Astrocyte (in vitro differentiated cells and primary cell): ENCODE measurements at regions not wholly inside any gene's neighbourhood (a gene's known extent, or its start where the extent isn't known, plus 50 kb on each side); places are given as distances from the start of the nearest gene placed in this dataset.

Source experiments
- DNase-seq: peaks from one replicate; pipeline ENCODE4 v3.0.0-alpha.2; 2010; ENCODE audit warnings: low read depth
- FAIRE-seq: peaks from 2 replicates; lab custom pipeline; 2011; peaks lifted over from hg19 to GRCh38; lab: Jason Lieb, UNC
- H2AFZ ChIP-seq: 2 replicates; pipeline ENCODE4 v1.6.0; 2012; ENCODE audit warnings: low read depth, low read length, inconsistent platforms
- H3K27ac ChIP-seq: 2 replicates; pipeline ENCODE4 v1.5.1; 2011; ENCODE audit warnings: low read depth, low read length, inconsistent platforms
- H3K27me3 ChIP-seq: 2 replicates; pipeline ENCODE4 v1.6.0; 2011; ENCODE audit warnings: low read length, inconsistent platforms; ENCODE audit not compliant: insufficient read depth
- H3K36me3 ChIP-seq: 2 replicates; pipeline ENCODE4 v1.5.1; 2011; ENCODE audit warnings: low read length, inconsistent platforms; ENCODE audit not compliant: insufficient read depth
- H3K4me1 ChIP-seq: 2 replicates; pipeline ENCODE4 v1.5.1; 2011; ENCODE audit warnings: low read length, inconsistent platforms; ENCODE audit not compliant: insufficient read depth
- H3K4me2 ChIP-seq: 2 replicates; pipeline ENCODE4 v1.6.0; 2012; ENCODE audit warnings: low read length, inconsistent platforms
- H3K4me3 ChIP-seq: 2 replicates; pipeline ENCODE4 v1.5.1; 2011; ENCODE audit warnings: low read depth, mild to moderate bottlenecking, low read length, inconsistent platforms; ENCODE audit not compliant: insufficient read depth
- H3K79me2 ChIP-seq: 2 replicates; pipeline ENCODE4 v1.6.0; 2012; ENCODE audit warnings: mild to moderate bottlenecking, low read length, inconsistent platforms; ENCODE audit not compliant: insufficient read depth
- H3K9ac ChIP-seq: 2 replicates; pipeline ENCODE4 v1.6.0; 2012; ENCODE audit warnings: mild to moderate bottlenecking, low read length, inconsistent platforms
- H3K9me3 ChIP-seq: 2 replicates; pipeline ENCODE4 v1.5.1; 2012; ENCODE audit warnings: low read depth, mild to moderate bottlenecking, low read length, inconsistent platforms; ENCODE audit not compliant: insufficient read depth
- H4K20me1 ChIP-seq: 2 replicates; pipeline ENCODE4 v1.6.0; 2012; ENCODE audit warnings: low read length, inconsistent platforms; ENCODE audit not compliant: insufficient read depth
- H3K27ac Mint-ChIP-seq: one replicate; pipeline ENCODE4 v1.8.0; 2021; ENCODE audit warnings: mild to moderate bottlenecking, mixed read lengths; ENCODE audit not compliant: unreplicated experiment
- H3K27me3 Mint-ChIP-seq: one replicate; pipeline ENCODE4 v1.8.0; 2021; ENCODE audit warnings: low read depth, mixed read lengths; ENCODE audit not compliant: unreplicated experiment
- H3K36me3 Mint-ChIP-seq: one replicate; pipeline ENCODE4 v1.8.0; 2021; ENCODE audit warnings: low read depth, mixed read lengths; ENCODE audit not compliant: unreplicated experiment
- H3K4me1 Mint-ChIP-seq: one replicate; pipeline ENCODE4 v1.8.0; 2021; ENCODE audit warnings: low read depth, mixed read lengths; ENCODE audit not compliant: unreplicated experiment
- H3K4me3 Mint-ChIP-seq: one replicate; pipeline ENCODE4 v1.8.0; 2021; ENCODE audit warnings: mild to moderate bottlenecking, moderate library complexity, mixed read lengths; ENCODE audit not compliant: unreplicated experiment
- H3K9me3 Mint-ChIP-seq: one replicate; pipeline ENCODE4 v1.8.0; 2021; ENCODE audit warnings: mild to moderate bottlenecking, mixed read lengths; ENCODE audit not compliant: unreplicated experiment
- EZH2 ChIP-seq: IDR thresholded peaks from 2 replicates; pipeline ENCODE4 v1.6.1; 2012; ENCODE audit warnings: mild to moderate bottlenecking, low read length, inconsistent platforms; ENCODE audit not compliant: insufficient read depth
- TF ChIP-seq, protein P1 (sequence below): IDR thresholded peaks from 2 replicates; pipeline ENCODE4 v1.5.1; 2011; ENCODE audit warnings: low read depth, mild to moderate bottlenecking, inconsistent platforms, low read length, moderate library complexity; ENCODE audit not compliant: insufficient read depth

DNA sequence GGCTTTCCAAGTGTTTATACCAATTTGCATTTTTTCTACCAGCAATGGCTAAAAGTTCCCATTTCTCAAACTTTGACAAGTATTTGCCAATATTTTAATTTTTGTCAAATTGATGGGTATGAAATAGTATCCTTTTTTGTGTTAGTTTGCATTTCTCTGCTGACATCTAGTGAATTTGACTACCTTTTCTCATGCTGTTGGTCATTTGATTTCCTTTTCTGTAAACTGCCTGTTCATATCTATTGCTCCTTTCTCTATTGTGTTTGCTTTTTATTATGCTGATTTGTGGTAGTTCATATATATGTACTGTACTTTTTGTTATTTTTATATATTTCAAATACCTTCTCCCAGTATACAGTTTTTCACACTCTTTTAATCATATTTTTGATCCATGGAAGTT, 149.4 kb downstream of the PMAIP1 start:
- TF ChIP-seq, protein P1, sequence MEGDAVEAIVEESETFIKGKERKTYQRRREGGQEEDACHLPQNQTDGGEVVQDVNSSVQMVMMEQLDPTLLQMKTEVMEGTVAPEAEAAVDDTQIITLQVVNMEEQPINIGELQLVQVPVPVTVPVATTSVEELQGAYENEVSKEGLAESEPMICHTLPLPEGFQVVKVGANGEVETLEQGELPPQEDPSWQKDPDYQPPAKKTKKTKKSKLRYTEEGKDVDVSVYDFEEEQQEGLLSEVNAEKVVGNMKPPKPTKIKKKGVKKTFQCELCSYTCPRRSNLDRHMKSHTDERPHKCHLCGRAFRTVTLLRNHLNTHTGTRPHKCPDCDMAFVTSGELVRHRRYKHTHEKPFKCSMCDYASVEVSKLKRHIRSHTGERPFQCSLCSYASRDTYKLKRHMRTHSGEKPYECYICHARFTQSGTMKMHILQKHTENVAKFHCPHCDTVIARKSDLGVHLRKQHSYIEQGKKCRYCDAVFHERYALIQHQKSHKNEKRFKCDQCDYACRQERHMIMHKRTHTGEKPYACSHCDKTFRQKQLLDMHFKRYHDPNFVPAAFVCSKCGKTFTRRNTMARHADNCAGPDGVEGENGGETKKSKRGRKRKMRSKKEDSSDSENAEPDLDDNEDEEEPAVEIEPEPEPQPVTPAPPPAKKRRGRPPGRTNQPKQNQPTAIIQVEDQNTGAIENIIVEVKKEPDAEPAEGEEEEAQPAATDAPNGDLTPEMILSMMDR, result no peak
- TF ChIP-seq EZH2, result no peak
- FAIRE-seq (no peak), DNase-seq (no peak)
- Mint-ChIP-seq H3K4me3 (no peak overlapping the region), H3K27ac (no peak overlapping the region), H3K9me3 (no peaks in the 10 kb centered on the region), H3K36me3 (no peaks in the 10 kb centered on the region), H3K4me1 (peaks cover 15% of the 10 kb centered on the region), H3K27me3 (no peaks in the 10 kb centered on the region)
- Histone ChIP-seq H3K4me2 (no peak overlapping the region), H3K79me2 (no peaks in the 10 kb centered on the region), H3K9ac (no peak overlapping the region), H3K27ac (no peak overlapping the region), H3K4me1 (peaks cover 19% of the 10 kb centered on the region), H2AFZ (no peak overlapping the region), H3K27me3 (no peaks in the 10 kb centered on the region), H4K20me1 (no peaks in the 10 kb centered on the region), H3K36me3 (no peaks in the 10 kb centered on the region), H3K4me3 (no peak overlapping the region), H3K9me3 (no peaks in the 10 kb centered on the region)

DNA sequence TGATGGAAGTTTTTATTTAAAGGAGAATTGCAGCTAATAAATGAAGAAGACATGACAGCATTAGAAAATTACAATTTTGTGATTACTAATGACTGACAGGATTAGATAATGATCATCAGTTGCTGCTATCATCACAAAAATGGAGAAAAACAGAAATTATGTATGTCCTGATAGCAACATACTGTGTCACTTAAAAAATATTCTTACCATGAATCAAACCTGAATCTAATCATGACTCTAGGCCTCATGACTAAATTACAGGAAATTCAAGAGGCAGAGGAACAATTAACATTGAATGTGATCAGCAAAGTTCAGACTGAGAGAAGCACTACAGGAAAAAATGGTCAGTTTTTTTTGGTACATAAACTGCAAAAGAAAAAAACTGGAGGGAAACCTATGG, 147.8 kb downstream of the PMAIP1 start:
- no peaks in the 10 kb centered on the region for H4K20me1 ChIP-seq
- no peaks in the 10 kb centered on the region for H3K36me3 ChIP-seq
- no peaks in the 10 kb centered on the region for H3K9me3 ChIP-seq
- no peak overlapping the region for H3K4me2 ChIP-seq
- H3K36me3 Mint-ChIP-seq, result no peaks in the 10 kb centered on the region
- H3K79me2 ChIP-seq, result no peaks in the 10 kb centered on the region
- H3K27me3 ChIP-seq, result no peaks in the 10 kb centered on the region
- no peak overlapping the region for H3K27ac ChIP-seq
- no peak overlapping the region for H3K4me3 ChIP-seq
- no peak overlapping the region for H3K27ac Mint-ChIP-seq
- H3K4me1 ChIP-seq, result peaks cover 6% of the 10 kb centered on the region
- FAIRE-seq (peak; percentile 41), DNase-seq (peak; percentile 25)
- no peak overlapping the region for H3K9ac ChIP-seq
- no peaks in the 10 kb centered on the region for H3K9me3 Mint-ChIP-seq
- no peak overlapping the region for H2AFZ ChIP-seq
- H3K27me3 Mint-ChIP-seq, result no peaks in the 10 kb centered on the region
- H3K4me1 Mint-ChIP-seq, result peaks cover 3% of the 10 kb centered on the region
- no peak overlapping the region for H3K4me3 Mint-ChIP-seq
- no peak for TF ChIP-seq EZH2
- TF ChIP-seq, protein P1, result no peak

DNA sequence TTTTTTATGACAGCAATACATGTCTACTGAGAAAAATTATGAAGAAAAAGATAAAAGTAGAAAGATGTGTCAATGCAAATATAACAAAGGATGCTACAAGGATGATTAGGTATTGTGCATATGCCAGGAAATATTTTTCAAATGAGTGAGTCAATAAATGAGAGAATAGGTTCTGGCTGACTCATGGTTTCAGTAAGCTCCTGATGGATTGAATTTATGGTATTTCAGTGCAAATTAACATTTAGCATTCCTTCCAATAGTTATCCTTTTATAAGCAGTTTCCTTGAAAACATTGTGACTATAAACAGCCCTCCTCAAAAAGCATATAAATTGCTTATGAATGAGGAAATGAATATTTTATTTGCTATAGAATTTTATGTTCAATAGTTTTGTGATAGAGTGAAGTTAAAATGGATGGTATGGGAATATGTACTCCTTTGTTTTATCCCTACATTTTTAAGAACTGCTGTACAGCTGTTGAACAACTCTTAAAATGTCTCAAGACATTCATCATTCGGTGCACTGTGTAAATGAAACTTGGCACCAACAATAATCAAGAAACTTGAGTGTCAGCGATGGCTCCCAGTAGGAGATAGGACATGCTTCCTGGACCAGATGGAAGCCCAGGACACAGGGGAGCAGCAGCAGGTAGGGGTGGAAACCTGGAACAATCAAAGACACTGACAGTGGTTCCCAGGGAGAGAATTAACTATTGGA, 144.7 kb downstream of the PMAIP1 start:
- Histone ChIP-seq H3K9ac (no peak overlapping the region), H3K27ac (peak overlapping the region; percentile 47), H3K27me3 (no peaks in the 10 kb centered on the region), H3K4me2 (peak overlapping the region; percentile 6), H3K9me3 (no peaks in the 10 kb centered on the region), H3K4me1 (peaks cover 6% of the 10 kb centered on the region), H4K20me1 (no peaks in the 10 kb centered on the region), H2AFZ (no peak overlapping the region), H3K79me2 (no peaks in the 10 kb centered on the region), H3K36me3 (no peaks in the 10 kb centered on the region), H3K4me3 (no peak overlapping the region)
- DNase-seq, result peak; percentile 87
- FAIRE-seq, result peak; percentile 98
- Mint-ChIP-seq H3K4me1 (peaks cover 5% of the 10 kb centered on the region), H3K27me3 (no peaks in the 10 kb centered on the region), H3K9me3 (no peaks in the 10 kb centered on the region), H3K4me3 (no peak overlapping the region), H3K36me3 (no peaks in the 10 kb centered on the region), H3K27ac (no peak overlapping the region)
- TF ChIP-seq, protein P1, result no peak
- no peak for TF ChIP-seq EZH2
